ENCODE measurements at regions not wholly inside any gene's neighbourhood (a gene's known extent, or its start where the extent isn't known, plus 50 kb on each side); places are given as distances from the start of the nearest gene placed in this dataset.

DNA sequence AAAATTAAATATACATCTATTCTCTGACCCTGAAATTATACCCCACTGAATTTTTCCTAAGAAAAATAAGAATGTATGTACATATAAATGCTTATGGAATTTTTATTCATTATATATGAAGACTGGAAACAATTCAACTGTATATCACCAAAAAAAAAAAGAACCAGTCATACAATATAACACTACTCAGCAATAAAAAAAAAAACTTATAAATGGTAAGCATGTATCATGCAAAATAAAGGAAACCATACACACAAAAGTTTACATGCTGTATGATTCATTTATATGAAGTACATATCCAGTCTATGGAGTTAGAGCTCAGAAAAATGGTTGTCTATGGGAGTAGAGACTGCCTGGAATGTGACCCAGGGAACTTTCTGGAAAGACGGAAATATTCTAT is 199.4 kb upstream of the MIR17HG start:
- TF ChIP-seq POLR2A (IDR thresholded peaks at IDR 0.05; ENCODE audit: low read depth, low read length) = no peak
- no peak for TF ChIP-seq TAF1 (IDR thresholded peaks at IDR 0.05; ENCODE audit: borderline replicate concordance, low read depth, low read length)

Data from GM12892 (cell line).